Epithelial cell of proximal tubule (primary cell): ENCODE measurements at regions not wholly inside any gene's neighbourhood (a gene's known extent, or its start where the extent isn't known, plus 50 kb on each side); places are given as distances from the start of the nearest gene placed in this dataset.

Experiments used
- DNase-seq: peaks from one replicate; pipeline ENCODE4 v3.0.0-alpha.2; 2011; ENCODE audit warnings: low read depth
- H3K4me3 ChIP-seq: 2 replicates; pipeline ENCODE4 v1.5.1; 2011; ENCODE audit warnings: low read depth, mild to moderate bottlenecking, low read length
- TF ChIP-seq, protein P1 (sequence below): conservative IDR thresholded peaks from 2 replicates; pipeline ENCODE4 v1.5.1; 2012; ENCODE audit warnings: low read depth, mild to moderate bottlenecking, low read length

DNA sequence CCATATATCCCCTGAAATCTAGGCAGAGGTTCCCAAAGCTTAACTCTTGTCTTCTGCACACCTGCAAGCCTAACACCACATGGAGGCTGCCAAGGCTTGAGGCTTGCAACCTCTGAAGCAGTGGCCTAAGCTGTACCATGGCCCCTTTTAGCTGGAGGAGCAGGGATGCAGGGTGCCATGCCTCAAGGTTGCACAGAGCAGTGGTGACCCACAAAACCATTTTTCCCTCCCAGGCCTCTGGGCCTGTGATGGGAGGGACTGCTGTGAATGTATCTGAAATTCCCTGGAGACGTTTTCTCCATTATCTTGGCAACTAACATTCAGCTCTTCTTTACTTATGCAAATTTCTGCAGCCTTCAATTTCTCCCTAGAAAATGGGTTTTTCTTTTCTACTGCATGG is 210.0 kb upstream of the KITLG start:
- no peak overlapping the region for H3K4me3 ChIP-seq
- TF ChIP-seq, protein P1, sequence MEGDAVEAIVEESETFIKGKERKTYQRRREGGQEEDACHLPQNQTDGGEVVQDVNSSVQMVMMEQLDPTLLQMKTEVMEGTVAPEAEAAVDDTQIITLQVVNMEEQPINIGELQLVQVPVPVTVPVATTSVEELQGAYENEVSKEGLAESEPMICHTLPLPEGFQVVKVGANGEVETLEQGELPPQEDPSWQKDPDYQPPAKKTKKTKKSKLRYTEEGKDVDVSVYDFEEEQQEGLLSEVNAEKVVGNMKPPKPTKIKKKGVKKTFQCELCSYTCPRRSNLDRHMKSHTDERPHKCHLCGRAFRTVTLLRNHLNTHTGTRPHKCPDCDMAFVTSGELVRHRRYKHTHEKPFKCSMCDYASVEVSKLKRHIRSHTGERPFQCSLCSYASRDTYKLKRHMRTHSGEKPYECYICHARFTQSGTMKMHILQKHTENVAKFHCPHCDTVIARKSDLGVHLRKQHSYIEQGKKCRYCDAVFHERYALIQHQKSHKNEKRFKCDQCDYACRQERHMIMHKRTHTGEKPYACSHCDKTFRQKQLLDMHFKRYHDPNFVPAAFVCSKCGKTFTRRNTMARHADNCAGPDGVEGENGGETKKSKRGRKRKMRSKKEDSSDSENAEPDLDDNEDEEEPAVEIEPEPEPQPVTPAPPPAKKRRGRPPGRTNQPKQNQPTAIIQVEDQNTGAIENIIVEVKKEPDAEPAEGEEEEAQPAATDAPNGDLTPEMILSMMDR, result no peak
- no peak for DNase-seq

DNA sequence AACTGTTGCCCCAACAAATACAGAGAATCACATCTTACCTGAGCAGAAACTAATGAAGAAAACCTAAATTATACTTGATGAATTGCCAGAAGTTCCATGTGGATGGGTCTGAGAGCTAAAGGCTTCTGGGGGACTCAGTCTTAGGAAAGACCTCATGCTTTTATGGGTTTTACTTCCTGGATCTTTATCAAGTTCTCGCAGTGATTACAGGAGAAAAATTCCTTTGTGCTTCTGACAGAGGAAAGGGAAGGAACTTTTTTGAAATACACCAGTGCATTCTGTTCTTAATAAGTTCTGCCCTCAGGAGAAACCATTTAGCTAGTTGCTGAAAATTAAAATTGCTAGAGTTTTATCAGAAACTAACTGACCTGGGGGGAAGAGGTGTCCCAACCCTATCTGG is 203.9 kb upstream of the KITLG start:
- TF ChIP-seq, protein P1, result no peak
- no peak for DNase-seq
- H3K4me3 ChIP-seq, result no peak overlapping the region

DNA sequence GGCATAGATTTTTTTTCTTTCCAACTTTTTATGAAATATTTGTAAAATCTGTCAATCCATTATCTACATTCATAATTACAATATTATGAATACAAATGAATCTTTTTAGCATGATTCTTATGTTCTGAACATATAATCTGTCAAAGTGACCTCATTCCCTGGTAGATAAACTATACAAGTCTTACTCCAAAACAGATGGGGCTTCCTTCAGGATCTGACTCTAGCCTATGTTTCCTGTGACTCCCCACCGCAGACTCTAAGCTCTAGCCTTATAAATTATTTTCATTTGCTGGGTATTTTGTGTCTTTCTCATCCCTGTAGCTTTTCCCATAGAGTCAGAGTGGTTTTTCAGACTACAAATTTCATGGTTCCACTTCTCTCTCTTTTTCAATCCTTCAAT is 202.1 kb upstream of the KITLG start:
- TF ChIP-seq, protein P1, result no peak
- no peak overlapping the region for H3K4me3 ChIP-seq
- no peak for DNase-seq

DNA sequence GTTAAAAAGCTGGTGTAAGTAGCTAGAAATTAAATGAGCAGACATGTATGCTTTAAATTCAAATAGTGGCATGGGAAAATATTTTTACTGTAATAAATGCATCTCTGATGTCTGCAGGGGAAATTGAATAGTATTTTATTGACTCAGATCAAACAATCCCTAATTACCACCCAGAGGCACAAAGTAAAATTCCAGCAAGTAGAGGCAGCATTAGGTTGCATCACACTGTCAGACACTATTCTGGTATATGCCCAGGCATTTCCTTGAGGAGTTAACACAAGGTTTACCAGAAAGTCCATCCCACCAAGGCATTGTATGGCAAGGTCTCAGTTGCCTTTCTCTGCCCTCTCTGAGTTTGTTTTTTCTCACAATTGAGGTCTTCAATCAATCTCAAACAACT is 201.6 kb upstream of the KITLG start:
- TF ChIP-seq, protein P1, result no peak

DNA sequence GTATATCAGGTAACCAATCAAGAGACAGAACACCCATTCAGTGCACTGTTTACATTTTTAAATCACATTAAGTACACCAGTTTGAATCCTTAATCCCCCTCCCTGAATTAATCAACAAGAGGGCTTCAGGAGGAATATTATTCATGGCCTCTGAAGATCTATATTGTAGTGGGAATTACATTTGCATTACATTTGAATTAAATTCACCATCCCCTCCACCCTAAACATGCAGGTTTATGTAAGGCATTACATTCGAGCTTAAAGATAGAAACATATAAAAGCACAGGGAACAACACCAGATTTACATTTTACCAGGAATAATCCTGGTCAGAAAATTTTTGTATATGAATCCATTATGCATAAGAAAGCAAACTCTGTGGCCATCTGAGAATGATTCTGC is 197.8 kb upstream of the KITLG start:
- DNase-seq, result no peak
- no peak overlapping the region for H3K4me3 ChIP-seq
- TF ChIP-seq, protein P1, result no peak

More for the DNA sequence above, 201.6 kb upstream of the KITLG start:
- DNase-seq, result no peak
- no peak overlapping the region for H3K4me3 ChIP-seq

DNA sequence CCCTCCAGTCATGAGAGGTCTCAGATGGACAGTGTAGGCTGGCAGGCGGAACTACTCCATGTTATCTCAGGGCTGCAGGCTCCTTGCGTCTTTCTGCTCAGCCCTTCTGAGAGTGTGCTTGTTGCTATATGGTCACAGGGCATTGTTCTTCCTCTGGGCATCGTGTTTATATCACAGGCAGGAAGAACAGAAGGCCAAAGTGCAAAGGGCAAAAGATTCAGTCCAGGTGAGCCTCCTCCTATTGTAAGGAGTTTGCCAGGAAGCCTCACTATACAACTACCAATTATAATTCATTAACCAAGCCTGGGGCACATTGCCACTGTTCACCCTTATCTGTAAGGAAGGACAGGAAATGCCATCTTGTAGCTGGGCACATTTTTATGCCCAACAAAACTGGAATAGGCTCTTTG is 195.5 kb upstream of the KITLG start:
- no peak overlapping the region for H3K4me3 ChIP-seq
- TF ChIP-seq, protein P1, result no peak
- no peak for DNase-seq

DNA sequence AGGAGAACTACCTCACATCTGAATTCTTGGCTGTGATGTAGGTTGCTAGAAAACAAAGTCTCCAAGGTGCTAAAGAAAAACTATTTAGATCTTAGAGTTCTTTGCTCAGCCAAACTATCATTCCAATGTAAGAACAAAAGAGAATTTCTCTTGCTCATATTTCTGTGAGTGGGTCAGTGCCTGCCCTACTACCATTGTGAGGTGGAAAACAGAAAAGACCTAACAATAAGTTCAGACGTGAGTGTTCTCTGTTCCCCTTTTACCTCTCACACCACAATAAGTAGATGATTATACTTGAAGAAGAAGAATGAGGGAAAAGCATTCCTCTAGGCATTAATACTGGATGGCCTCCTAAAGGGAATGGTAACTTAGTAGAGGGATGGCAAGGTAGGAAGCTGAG is 187.4 kb upstream of the KITLG start:
- TF ChIP-seq, protein P1, result no peak
- H3K4me3 ChIP-seq, result no peak overlapping the region
- DNase-seq, result no peak
